Inflammatory macrophage treated with lipopolysaccharide for 4 hours (primary cell): ENCODE measurements at regions not wholly inside any gene's neighbourhood (a gene's known extent, or its start where the extent isn't known, plus 50 kb on each side); places are given as distances from the start of the nearest gene placed in this dataset.

Source experiments
- DNase-seq: peaks from one replicate; pipeline ENCODE4 v3.0.0-alpha.2; 2020

DNA sequence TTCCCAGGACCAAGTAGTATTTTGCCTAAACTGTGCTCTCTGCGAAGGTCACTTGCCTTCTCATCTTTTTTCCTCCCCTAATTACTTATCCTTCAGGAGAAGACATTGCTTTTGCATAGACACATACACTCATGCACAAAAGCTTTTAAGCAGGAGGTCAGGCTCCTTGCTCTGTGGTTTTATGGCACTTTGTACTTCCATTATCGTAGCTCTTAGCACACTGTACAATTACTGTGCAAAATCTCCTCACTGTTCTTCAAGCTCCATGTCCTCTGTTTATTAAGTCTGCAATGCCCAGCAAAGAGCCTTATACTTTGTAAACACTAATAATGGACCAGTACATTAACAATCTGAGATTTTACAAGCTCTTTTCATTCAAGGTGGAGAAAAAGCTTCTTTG is 188.4 kb upstream of the GNPDA2 start:
- DNase-seq: no peak

DNA sequence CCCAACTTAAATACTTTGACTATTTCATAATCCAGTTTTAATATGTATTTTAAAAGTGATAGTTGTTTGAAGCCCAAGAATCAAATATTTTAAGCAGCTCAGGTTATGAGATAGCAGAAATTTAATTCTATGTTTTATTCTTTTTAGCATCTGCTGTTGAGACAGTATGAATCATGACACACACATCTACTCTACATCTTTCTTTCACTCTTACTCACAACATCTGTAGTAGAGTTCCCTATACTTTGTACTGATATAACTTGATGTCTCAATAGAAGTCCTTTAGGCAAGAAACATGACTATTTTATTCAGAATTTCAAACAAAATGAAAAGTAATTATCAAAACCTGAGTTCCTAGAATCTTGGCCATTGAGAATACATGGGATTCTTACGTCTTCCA is 187.9 kb upstream of the GNPDA2 start:
- DNase-seq: no peak

DNA sequence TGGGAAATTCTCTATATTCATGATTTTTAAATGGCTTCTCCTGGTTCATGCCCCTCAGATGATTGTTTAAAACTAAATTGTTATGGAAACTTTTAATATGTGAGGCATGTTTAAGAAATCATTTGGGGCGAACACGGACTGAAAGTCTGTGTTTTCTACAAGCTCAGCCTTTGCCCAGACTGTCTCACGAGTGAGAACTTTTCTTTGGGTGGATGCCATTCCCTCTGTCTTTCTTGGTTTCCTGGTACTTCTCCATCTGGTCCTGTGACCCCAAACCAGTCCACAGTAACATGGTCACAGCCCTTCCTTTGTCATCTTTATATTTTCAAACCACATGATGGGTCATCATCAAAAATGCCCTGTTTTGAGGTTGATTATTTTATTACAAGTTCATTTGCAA is 186.6 kb upstream of the GNPDA2 start:
- DNase-seq: no peak

DNA sequence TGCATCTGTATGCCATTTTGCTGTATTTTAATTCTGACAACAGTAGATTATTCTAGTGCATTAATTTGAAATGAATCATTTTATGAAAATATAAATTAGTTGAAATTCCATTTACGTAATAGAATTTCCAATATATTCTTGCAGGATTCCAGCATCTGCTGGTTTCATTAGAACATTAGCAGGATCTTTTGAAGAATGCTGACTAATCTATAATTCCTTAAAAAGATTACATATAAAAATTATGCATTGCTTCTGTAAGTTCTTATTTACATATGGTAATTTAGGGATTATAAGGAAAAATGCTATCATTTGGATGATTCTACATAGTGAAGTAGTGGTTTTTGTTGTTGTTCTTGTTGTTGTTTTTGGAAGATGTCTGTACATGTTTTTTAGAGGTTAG is 182.2 kb upstream of the GNPDA2 start:
- DNase-seq: no peak

DNA sequence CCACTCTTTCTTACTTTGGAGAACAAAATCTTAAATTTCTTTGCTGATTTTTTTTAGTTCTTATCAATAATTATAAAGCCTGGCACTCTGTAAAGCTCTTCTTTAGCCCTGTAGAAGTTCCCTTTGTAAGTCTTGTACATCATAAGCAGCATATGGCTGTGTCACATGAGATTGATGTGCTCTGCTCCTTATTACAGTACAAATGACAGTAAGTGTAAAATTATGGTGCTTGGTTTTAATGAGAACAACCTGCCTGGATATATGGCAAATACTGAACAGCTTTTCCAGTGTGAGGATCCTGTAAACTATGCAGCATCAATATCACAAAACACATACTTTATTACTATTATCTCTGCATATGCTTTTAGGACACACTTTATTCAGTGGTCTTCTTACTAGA is 145.9 kb upstream of the GNPDA2 start:
- no peak for DNase-seq

DNA sequence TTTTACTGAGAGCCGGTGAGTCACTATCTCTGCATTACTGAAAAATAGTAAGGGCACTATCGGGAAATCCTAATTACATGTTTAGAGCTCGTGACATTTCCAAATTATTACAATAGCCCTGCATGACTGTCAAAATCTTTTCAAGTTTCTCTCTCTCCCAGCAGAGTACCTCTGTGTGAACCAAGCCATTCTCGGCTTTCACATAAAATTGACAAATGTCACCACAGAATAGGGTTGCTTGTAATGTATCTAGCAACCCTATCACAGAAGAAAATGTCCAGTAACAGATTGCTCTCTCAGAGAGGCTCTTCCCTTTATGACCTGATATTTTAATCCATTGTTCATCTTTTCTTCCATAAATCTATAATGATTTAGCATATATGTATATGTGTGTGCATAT is 144.8 kb upstream of the GNPDA2 start:
- DNase-seq: no peak

DNA sequence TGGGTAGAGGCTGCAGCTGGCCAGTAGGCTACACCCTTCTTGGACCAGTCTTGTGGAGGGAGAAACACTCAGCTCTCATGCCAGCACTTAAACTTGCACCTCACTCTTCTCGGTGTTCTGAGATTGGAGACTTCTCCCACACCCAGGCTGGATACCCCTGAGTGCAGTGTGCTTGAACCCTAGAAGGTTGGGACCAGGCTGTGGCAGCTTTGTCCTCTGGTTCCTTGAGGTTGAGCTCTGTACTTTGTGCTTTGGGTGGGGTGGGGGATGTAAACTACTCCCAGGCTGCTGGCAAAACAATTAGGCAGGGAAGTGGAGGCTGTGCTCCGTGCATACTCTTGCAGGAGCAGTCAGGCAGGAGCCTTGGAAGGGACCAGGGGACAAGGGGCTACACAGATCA is 143.6 kb upstream of the GNPDA2 start:
- DNase-seq: no peak

DNA sequence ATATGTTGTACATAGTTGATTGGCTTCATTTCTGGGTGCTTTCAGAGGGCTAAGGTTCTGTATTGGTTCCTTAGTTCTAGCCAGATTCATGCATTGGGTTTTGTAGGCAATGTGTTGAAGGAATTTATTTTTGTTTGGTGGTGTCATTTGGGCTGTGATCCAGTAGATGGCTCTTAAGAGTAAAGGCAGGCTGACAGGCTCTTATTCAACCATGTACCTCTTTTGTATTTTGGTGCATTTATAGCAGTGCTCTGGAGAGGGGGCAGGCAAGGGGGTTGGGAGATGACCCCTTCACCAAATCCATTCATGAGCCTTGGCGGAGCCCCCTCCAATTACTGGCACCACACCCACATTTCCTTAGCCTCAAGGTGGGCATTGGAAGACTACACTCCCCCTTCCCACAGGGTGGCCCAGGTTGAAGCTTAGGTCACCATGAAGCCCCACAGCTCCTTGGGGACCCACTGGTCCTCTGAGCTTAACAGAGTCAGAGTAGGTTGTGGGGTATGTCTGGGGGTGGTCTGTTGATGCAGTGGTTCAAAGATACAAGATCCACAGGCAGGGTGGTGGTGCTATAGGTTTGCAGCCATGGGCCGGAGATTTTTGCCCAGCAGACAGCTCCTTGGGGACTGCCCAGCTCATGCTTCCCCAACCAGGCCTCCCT is 143.0 kb upstream of the GNPDA2 start:
- no peak for DNase-seq

DNA sequence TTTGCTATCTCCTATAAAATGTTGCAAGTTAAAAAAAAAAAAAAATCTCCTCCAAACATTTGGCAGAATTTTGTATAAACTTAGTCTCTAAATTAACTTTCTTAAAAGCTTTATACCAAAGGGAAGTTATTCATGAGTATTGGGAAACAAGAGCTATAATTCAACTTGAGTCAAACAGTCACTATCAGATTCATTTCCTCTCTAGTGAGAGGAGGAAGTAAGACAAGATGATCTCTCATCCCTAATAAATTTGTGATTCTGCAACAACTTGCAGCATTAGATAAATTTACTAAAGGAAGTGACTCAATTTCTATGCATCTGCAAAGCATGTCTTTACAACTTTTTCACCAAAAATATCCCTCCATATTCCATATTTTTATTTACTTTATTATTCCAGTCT is 135.4 kb upstream of the GNPDA2 start:
- peak; percentile 85 for DNase-seq

DNA sequence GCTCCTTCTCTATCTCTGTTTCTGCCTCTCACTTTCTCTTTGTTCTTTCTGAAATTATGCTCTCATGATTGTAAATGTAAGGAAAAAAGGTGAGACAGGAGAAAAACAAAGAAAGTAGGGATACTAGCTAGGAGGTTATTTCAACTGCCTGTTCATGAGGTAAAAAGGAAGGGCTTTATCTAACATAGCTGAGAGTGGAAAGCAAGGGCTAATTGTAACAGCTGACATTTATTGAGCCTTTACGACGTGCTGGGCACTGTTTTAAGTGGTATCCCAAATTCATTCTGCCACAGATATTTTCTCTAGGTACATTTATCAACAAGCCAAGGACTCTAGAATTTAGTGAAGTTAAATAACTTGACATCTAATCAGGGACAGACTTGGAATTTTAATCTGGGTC is 133.1 kb upstream of the GNPDA2 start:
- DNase-seq: no peak

DNA sequence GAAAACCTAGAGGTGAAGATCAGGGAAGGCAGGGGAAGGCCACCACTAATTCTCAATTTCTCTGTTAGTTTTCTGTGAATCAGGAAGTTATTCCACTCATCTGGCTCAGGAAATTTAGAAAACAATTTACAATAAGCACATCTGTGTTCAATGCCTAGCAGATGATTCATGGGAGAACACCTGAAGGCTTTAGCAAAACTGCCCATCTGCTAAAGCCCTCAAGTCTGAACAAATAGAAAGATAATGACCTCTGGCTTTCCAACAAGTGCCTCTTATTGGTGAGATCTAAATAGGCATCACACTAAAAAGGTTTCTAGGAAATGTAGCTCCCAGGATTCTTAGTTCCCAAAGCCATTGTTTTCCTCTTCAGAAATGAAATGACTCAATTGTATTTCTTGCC is 122.1 kb upstream of the GNPDA2 start:
- no peak for DNase-seq

DNA sequence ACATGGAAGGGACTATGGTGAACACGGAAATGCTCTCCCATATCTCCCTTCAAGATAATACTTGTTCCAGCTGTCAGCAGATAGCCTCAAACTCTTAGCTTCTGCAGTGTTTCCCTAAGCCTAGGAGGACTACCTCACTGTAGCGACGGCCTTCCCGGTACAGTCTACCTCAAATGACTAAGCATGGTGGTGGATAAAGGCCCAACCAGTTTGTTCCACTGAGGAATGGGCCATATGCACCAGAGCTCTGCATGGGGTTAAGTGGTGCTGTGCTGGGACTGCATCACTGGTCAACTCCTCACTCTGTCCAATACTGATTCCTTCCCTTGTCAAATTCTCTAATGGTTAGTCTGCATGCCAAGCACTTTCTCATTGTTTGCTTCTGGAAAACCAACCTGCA is 119.6 kb upstream of the GNPDA2 start:
- no peak for DNase-seq

DNA sequence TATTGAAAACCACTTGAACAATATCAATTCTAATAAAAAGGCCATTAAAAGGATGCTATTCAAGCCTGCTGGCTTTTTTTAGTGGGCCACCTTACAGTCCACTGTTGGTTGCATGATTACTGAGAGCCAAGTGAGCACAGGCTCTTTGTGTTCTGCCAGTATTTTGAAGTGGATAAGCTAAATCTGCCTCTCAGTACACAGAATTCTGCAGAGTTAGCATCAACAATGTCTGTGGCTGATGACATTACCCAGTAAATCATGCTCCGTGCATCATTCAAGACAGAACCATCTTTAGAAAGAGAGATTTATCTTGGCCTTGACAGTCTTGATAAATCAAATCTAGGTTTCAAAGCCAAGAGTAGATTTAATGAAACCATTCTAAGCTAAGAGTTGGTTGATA is 119.0 kb upstream of the GNPDA2 start:
- DNase-seq: no peak

DNA sequence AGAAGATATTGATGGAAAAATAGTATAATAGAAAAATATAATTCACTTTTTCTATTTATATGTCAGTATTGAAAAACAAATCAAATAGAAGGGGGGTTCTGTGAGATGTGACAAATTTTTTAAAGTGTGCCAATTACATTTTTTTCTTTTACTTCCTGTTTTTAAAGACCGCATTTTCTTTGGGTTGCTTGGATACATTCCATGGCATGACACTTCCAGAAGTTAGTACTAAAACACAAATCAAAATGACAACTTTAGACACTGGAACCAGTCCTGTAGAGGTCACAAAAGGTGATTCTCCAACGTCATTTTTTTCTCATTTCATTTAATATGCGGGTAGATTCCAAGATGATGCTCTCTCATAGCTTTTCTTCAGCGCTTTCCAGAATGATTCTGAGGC is 116.2 kb upstream of the GNPDA2 start:
- no peak for DNase-seq

DNA sequence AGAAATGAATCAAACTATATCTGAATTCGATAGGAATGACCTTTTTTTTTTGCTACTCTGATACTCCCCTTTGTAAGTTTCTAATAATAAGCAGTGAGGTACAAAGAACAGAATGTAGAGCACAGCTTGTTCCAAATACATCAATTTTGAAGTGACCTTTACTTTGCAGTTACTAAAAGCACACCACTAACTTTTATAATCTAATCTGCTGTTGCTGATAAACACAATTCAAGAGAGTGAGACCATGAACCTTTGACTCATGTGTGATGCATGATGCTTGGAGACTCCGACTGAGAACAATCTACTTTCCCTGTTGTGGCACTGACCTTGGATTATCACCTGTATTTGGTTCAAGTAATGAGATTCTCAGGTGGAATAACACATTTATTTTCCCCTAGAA is 91.6 kb upstream of the GNPDA2 start:
- DNase-seq: no peak

DNA sequence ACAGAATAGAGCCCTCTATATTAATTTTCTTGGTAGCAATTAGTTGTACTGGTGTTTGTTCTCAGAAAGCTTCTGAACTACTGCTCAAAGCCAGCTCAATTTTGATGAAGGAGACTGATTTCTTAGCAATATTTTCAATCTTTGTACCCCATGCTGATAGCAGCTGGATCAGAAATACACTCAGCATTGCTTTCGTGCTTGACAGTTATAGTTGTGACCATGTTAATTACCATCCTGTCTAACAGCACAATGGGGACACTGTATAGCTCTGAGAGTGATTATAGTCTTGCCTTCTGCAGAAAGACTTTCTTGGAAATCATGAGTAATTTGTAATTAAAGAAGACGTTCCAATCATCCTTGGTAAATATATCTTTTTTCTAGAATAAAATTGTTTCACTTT is 79.7 kb upstream of the GNPDA2 start:
- DNase-seq: no peak

DNA sequence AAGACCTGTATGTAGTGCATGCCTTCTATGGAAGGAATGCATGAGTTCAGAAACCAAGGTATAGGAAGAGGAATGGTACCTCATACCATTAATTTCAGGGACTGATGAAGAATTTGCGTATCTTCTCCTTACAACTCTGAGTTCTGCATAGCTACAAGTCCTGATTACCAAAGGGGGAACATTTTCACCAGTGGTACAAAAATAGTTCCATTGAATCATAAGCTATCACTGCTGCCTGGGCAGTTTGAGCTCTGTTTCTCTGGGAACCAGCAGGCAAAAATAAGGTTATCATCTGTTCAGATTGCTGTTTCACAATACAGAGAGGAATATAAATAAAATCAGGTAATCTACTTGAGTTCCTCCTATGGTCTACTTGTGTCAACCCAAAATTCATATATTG is 77.9 kb upstream of the GNPDA2 start:
- no peak for DNase-seq

DNA sequence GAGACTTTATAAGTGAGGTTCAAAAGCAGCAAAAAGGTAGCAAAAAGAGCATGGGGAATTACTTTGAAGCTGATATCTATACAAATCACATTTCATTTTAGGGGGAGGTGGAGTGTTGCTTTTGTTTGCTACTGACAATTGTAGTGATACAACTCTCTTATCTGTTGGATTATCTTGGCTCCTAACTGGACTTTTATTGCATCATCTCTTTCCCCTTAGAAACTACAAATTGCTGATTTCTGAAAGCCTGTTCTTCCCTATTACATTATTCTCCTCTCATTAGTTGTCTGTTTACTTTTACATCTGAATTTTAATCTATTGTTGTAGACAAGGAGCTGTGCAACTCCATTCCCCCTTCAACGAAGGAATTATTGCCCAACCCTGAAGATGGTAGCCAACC is 75.0 kb upstream of the GNPDA2 start:
- DNase-seq: no peak

DNA sequence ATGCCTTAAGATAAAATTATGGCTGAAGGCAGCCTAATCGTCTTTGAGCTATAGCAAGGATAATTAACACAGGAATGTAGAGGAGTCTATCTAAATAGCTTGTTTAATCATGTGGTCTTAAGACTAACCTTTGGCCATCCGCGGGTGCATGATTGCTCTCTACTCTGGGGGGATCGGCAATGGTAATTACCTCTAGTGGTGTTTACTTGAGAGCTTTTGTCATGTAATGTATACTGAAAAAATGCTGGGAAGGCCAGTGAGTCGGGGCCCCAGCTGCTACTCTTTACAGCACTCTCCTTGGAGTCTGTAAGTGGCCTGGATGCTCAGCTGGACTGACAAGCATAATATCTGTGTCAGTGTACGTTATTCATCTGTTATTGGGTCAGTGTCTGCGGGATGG is 65.5 kb upstream of the GNPDA2 start:
- DNase-seq: no peak

DNA sequence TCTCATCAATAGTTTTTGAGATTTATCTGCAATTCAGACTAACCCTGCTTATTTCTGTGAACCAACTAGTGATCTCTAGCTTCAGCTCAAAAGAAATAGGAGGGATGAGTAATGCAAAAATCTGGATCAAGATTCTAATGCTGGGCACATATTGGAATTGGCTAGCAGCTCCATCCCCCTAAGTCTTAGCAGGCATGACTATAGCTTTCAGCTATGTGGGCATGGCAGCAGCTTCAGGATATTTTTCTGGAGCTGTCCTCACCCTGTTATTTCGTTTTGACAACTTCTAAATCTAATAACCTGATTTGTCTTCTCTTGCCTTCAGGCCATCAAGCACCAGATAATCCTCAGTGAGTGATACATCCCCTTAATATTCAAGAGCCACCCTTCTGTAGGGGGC is 50.8 kb upstream of the GNPDA2 start:
- no peak for DNase-seq
